H54 (cell line): ENCODE measurements at regions not wholly inside any gene's neighbourhood (a gene's known extent, or its start where the extent isn't known, plus 50 kb on each side); places are given as distances from the start of the nearest gene placed in this dataset.

Source experiments
- DNase-seq: peaks from one replicate; pipeline ENCODE4 v3.0.0; 2011; ENCODE audit warnings: low spot score, mixed read lengths; ENCODE audit not compliant: insufficient read length
- FAIRE-seq: peaks from 3 replicates; lab custom pipeline; 2011; peaks lifted over from hg19 to GRCh38; lab: Jason Lieb, UNC
- POLR2A ChIP-seq: IDR thresholded peaks from 2 replicates; pipeline ENCODE4 v1.6.1; 2011; ENCODE audit warnings: low read depth, mild to moderate bottlenecking, low read length

- FAIRE-seq (no peak), DNase-seq (no peak)
- no peak for TF ChIP-seq POLR2A
Observed at GRCh38 chr5:3024976-3025375, 273.5 kb upstream of the IRX2 start.

- TF ChIP-seq POLR2A, result no peak
- FAIRE-seq (no peak), DNase-seq (no peak)
Observed at GRCh38 chr5:3024554-3024953, 273.1 kb upstream of the IRX2 start.

GRCh38 chr5:3024126-3024525, 272.6 kb upstream of the IRX2 start:
- no peak for FAIRE-seq
- no peak for DNase-seq
- TF ChIP-seq POLR2A, result no peak

GRCh38 chr5:3023656-3024055, 272.2 kb upstream of the IRX2 start:
- DNase-seq (no peak), FAIRE-seq (no peak)
- TF ChIP-seq POLR2A, result no peak

GRCh38 chr5:3022665-3023064, 271.2 kb upstream of the IRX2 start:
- TF ChIP-seq POLR2A, result no peak
- FAIRE-seq (no peak), DNase-seq (no peak)

GRCh38 chr5:3020426-3020825, 268.9 kb upstream of the IRX2 start:
- FAIRE-seq (no peak), DNase-seq (no peak)
- TF ChIP-seq POLR2A, result no peak

- no peak for FAIRE-seq
- TF ChIP-seq POLR2A, result no peak
- DNase-seq, result no peak
Observed at GRCh38 chr5:3019045-3019444, 267.6 kb upstream of the IRX2 start.

GRCh38 chr5:3011764-3012017, 260.2 kb upstream of the IRX2 start:
- FAIRE-seq, result no peak
- no peak for TF ChIP-seq POLR2A
- no peak for DNase-seq

- FAIRE-seq, result no peak
- TF ChIP-seq POLR2A, result no peak
- no peak for DNase-seq
Observed at GRCh38 chr5:3010953-3011763, 259.7 kb upstream of the IRX2 start.

- DNase-seq (no peak), FAIRE-seq (no peak)
- no peak for TF ChIP-seq POLR2A
Observed at GRCh38 chr5:3010301-3010952, 258.9 kb upstream of the IRX2 start.

- TF ChIP-seq POLR2A, result no peak
- FAIRE-seq (no peak), DNase-seq (no peak)
Observed at GRCh38 chr5:3009605-3010004, 258.1 kb upstream of the IRX2 start.

- DNase-seq (no peak), FAIRE-seq (no peak)
Observed at GRCh38 chr5:3007577-3007976, 256.1 kb upstream of the IRX2 start.

GRCh38 chr5:3006961-3007551, 255.6 kb upstream of the IRX2 start:
- FAIRE-seq (no peak), DNase-seq (no peak)
- TF ChIP-seq POLR2A, result no peak

More at GRCh38 chr5:3007577-3007976, 256.1 kb upstream of the IRX2 start:
- no peak for TF ChIP-seq POLR2A

GRCh38 chr5:3006526-3006925, 255.0 kb upstream of the IRX2 start:
- no peak for TF ChIP-seq POLR2A
- DNase-seq, result no peak
- FAIRE-seq, result no peak
